Upper lobe of right lung (tissue), 1 donor: ENCODE measurements at regions not wholly inside any gene's neighbourhood (a gene's known extent, or its start where the extent isn't known, plus 50 kb on each side); places are given as distances from the start of the nearest gene placed in this dataset.

Source experiments
- ATAC-seq: fragments of 200-7000 bp; cut with Tn5 transposase; one replicate; pipeline ENCODE4 v1.9.1; 2020; ENCODE audit warnings: mild to moderate bottlenecking, moderate library complexity
- DNase-seq: peaks from one replicate; pipeline ENCODE4 v3.0.0-alpha.2; 2020
- H3K27ac ChIP-seq: fragments of 200-600 bp; one replicate; pipeline ENCODE4 v1.8.0; 2022
- H3K27me3 ChIP-seq: fragments of 200-600 bp; one replicate; pipeline ENCODE4 v1.8.0; 2022; ENCODE audit warnings: mild to moderate bottlenecking
- H3K36me3 ChIP-seq: fragments of 200-600 bp; one replicate; pipeline ENCODE4 v1.8.0; 2022
- H3K4me1 ChIP-seq: fragments of 200-600 bp; one replicate; pipeline ENCODE4 v1.8.0; 2022
- H3K4me3 ChIP-seq: fragments of 200-600 bp; one replicate; pipeline ENCODE4 v1.8.0; 2022; ENCODE audit warnings: mild to moderate bottlenecking
- H3K9me3 ChIP-seq: fragments of 200-600 bp; one replicate; pipeline ENCODE4 v1.8.0; 2022
- intact Hi-C: fragments of 100-400 bp; cut with DNase I; formaldehyde crosslinking; loops from one replicate; pipeline ENCODE4 v1.11.0; 2022
- TF ChIP-seq, protein P1 (sequence below): fragments of 200-600 bp; IDR thresholded peaks from one replicate; pipeline ENCODE4 v1.8.0; 2022; ENCODE audit warnings: antibody characterized with exemption
- donor health status: DM: no; HTN: yes; CAD: no; lungs with severe emphysema.

DNA sequence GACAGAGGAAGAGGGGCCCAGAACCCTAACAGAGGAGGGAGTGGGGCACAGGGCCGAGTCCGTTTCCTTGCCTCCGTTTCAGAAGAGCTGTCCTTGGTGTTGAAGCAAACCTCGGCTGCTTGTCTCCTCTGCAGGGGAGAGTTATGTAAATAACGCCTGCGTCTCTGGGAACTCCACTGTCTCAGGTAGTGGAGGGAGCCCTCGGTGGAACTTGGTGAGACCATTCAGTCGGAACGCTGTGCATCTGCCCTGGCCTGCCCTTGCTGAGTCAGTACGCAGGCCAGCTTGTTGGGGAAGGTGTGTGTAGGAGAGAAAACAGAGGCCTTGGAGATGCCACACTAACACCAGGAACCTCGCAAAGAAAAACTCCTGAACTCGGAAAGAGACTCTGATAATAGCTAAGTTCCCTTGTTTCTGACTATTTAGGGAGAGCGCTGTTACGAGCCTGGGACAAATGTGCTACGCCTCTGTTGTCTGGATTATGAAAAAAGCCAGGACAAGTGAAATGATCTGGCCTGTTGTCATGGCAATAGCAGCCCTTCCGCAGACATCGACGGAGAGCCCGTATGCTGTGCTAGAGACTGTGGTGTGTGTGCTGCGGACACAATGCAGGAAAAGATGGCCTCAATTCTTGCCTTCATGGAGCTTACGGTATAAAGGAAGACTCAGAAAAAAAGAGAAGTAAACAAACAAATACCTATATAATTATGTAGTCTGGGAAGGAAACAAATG is 94.6 kb upstream of the AKT3 start:
- H3K9me3 ChIP-seq, result no peaks in the 10 kb centered on the region
- TF ChIP-seq, protein P1, sequence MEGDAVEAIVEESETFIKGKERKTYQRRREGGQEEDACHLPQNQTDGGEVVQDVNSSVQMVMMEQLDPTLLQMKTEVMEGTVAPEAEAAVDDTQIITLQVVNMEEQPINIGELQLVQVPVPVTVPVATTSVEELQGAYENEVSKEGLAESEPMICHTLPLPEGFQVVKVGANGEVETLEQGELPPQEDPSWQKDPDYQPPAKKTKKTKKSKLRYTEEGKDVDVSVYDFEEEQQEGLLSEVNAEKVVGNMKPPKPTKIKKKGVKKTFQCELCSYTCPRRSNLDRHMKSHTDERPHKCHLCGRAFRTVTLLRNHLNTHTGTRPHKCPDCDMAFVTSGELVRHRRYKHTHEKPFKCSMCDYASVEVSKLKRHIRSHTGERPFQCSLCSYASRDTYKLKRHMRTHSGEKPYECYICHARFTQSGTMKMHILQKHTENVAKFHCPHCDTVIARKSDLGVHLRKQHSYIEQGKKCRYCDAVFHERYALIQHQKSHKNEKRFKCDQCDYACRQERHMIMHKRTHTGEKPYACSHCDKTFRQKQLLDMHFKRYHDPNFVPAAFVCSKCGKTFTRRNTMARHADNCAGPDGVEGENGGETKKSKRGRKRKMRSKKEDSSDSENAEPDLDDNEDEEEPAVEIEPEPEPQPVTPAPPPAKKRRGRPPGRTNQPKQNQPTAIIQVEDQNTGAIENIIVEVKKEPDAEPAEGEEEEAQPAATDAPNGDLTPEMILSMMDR, result no peak
- H3K4me1 ChIP-seq, result no peaks in the 10 kb centered on the region
- no peaks in the 10 kb centered on the region for H3K27me3 ChIP-seq
- H3K4me3 ChIP-seq, result no peak overlapping the region
- H3K27ac ChIP-seq, result no peak overlapping the region
- no peaks in the 10 kb centered on the region for H3K36me3 ChIP-seq
- no peak for DNase-seq
- intact Hi-C loops, result no loop called here
- no peak for ATAC-seq

DNA sequence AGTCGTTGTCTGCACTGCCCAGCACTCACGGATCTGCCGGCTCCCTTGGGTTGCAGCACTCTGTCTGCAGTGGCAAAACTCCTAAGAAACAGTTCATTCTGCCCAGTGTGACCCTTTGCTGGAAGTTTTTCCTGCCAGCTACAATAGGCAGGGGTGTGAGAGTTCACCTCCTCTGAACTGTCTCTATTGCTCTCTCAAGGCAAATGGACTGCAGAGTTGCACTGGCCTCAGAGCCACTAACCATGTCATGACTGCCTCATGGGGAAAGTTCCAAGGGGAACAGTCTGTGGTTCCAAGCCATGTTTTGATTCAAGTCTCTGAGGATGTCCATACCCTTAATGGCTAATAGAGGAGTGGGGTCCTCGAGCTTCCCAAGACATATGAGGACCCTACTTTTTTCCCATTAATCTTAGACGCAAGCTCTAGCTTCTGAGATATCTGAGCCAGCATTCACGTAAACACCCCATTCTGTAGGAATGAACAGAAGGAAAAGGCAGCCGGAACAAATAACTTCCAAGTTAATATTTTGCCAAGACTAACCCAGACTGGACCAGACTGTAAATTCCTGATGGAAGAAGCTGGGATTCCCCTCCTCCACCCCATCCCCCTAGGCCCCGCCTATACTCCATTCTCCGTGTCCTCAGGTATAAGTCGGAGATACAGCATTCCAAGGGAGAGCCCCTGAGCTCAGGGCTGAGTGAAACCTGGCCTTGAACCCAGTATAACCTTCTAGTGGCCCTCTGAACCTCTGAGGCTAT is 93.8 kb upstream of the AKT3 start:
- no peak overlapping the region for H3K27ac ChIP-seq
- H3K27me3 ChIP-seq, result no peaks in the 10 kb centered on the region
- H3K36me3 ChIP-seq, result no peaks in the 10 kb centered on the region
- H3K4me1 ChIP-seq, result no peaks in the 10 kb centered on the region
- intact Hi-C loops, result no loop called here
- ATAC-seq (no peak), DNase-seq (no peak)
- no peak overlapping the region for H3K4me3 ChIP-seq
- TF ChIP-seq, protein P1, result no peak
- no peaks in the 10 kb centered on the region for H3K9me3 ChIP-seq

DNA sequence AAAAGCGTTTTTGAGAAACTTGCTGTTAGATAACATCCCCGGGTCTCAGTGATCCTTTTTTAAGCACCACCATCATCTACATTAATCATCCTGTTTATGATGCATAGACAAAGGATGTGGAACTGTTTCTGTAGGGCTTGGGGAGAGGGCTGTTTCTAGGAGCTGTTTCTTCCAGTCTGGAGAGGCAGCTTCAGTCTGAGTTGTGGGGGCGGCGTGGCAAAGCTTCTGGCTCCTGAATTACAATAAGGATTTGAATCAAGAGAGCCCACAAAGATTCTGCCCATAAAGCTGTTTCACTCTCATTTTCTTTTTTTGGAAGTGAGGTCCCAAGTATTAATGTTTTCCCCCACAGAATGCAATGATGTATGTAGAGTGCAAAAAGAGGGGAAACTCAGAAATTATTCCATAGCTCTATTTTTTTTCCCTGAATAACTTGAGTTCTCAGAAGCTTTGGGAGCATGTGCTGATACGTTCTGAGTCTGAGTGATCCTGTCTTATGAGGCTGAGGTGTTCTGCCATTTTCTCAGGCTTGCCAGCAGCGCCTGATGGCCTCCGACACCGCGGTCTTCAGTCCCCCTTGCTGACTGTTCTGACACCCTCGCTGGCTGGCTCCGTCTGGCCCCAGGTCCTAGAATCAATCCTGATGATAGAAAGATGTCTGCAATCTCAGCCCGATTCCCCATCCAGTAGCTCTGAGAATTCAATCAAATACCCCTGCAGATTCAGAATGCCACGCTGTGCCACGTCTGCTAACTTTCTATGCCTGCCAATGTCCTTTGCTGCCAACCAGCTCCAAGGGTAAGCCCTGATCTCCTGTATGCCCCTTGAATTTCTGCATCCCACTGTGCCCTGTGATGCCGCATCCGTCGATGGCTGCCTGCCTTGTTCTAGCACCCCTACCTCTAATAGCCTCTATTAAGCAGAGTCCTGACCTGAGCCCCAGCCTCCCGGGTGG is 92.4 kb upstream of the AKT3 start:
- Histone ChIP-seq H3K4me3 (no peak overlapping the region), H3K4me1 (no peaks in the 10 kb centered on the region), H3K27ac (no peak overlapping the region), H3K27me3 (no peaks in the 10 kb centered on the region), H3K9me3 (no peaks in the 10 kb centered on the region), H3K36me3 (no peaks in the 10 kb centered on the region)
- no peak for ATAC-seq
- TF ChIP-seq, protein P1, result no peak
- no peak for DNase-seq
- intact Hi-C loops, result no loop called here

DNA sequence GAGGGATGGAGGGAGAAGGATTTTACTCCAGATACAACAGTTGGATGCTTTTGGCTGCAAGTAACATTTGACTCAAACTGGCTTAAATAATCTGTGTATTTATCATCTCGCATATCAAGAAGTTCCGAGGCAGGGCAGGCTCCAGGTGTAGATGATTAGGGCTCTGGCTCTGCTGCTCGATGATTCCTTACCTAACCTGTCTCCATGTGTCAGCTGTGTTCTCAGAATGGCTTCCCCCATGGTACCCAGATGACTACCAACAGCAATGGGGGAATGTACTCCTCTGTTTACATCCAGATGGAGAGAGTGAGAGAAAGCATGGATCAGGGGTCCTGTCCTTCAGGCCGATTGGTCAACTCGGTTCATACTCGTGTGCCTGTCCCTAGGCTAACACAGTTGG is 90.4 kb upstream of the AKT3 start:
- Histone ChIP-seq H3K27ac (no peak overlapping the region), H3K36me3 (no peaks in the 10 kb centered on the region), H3K4me1 (no peaks in the 10 kb centered on the region), H3K27me3 (no peaks in the 10 kb centered on the region), H3K9me3 (no peaks in the 10 kb centered on the region), H3K4me3 (no peak overlapping the region)
- intact Hi-C loops, result no loop called here
- DNase-seq, result no peak
- TF ChIP-seq, protein P1, result no peak
- ATAC-seq, result no peak

DNA sequence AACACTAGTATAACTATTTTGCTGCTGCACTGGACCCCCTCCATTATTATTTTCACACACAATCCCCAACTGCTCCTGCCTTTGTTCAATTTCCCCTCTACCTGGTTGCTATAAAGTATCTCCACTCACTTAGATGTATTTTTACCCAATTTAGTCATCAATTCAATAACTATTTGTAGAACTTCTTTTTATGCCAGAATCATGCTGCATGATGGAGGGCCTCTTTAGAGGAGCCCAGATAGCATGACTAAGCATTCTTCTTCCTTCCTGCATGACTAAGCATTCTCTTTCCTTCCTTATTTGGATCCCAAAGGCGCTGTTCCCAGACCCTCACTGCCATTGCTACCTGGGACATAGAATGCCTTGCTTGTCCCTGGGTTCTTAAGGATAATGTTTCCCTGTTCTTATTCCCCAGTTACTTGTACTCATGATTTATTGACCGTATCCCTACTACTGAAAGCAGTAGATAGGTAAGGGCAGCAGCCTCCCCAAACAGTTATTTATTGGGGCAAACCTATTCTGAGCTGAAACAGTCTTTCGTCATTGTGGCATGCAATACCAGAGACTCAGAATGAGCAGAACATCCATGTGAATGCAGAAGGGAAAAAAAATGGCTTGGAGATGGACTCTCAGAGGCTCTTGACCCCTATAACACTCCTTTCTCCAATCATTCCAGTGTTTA is 89.3 kb upstream of the AKT3 start:
- Histone ChIP-seq H3K9me3 (no peaks in the 10 kb centered on the region), H3K27ac (no peak overlapping the region), H3K36me3 (no peaks in the 10 kb centered on the region), H3K27me3 (no peaks in the 10 kb centered on the region), H3K4me1 (no peaks in the 10 kb centered on the region), H3K4me3 (no peak overlapping the region)
- intact Hi-C loops, result no loop called here
- DNase-seq (no peak), ATAC-seq (no peak)
- TF ChIP-seq, protein P1, result no peak
